Adrenal gland (tissue), 9 donors: ENCODE measurements at regions not wholly inside any gene's neighbourhood (a gene's known extent, or its start where the extent isn't known, plus 50 kb on each side); places are given as distances from the start of the nearest gene placed in this dataset.
"Not testable (repeated sequence)": the region's sequence is repeated elsewhere in the genome, so short reads cannot be mapped to it uniquely, and the experiment has no call there.

ENCODE experiments used
- DNase-seq, 7 donors: peaks; one replicate each; pipeline ENCODE4 v3.0.0-alpha.2; 2019 to 2020
- H3K27ac ChIP-seq, 5 donors: fragments of 200-600 bp; sonication (generic) in 4 of 5; 1 replicate in 3 of 5; 2 replicates in 2 of 5; pipeline versions ENCODE4 v1.5.1 to v1.8.0; 2016 to 2020; ENCODE audit warnings: mild to moderate bottlenecking in 1 of 5
- H3K27me3 ChIP-seq: fragments of 200-600 bp; 2 replicates; pipeline ENCODE4 v1.8.0; 2021
- H3K36me3 ChIP-seq, 2 donors: fragments of 200-600 bp; replicated peaks in 1 of 2; 1 replicate in 1 of 2; 2 replicates in 1 of 2; pipeline versions ENCODE4 v1.5.1 to v1.8.0; 2018 to 2022
- H3K4me1 ChIP-seq, 2 donors: fragments of 200-600 bp; replicated peaks in 1 of 2; 1 replicate in 1 of 2; 2 replicates in 1 of 2; pipeline versions ENCODE4 v1.5.1 to v1.8.0; 2018 to 2021
- H3K4me3 ChIP-seq, 4 donors: fragments of 200-600 bp; sonication (generic) in 3 of 4; one replicate each; pipeline ENCODE4 v1.5.1; 2016 to 2018
- H3K9me3 ChIP-seq, 3 donors: fragments of 200-600 bp; sonication (generic) in 1 of 3; replicated peaks in 1 of 3; 1 replicate in 2 of 3; 2 replicates in 1 of 3; pipeline versions ENCODE4 v1.5.1 to v1.8.0; 2016 to 2021
- POLR2A ChIP-seq, 2 donors: fragments of 450-650 bp; IDR thresholded peaks; one replicate each; pipeline ENCODE4 v1.6.1; 2017; ENCODE audit warnings: antibody characterized with exemption in 2 of 2, mild to moderate bottlenecking in 2 of 2, moderate library complexity in 1 of 2
- WGBS, 4 donors: extraction: QIAGEN DNeasy Blood & Tissue Kit in 2 of 4; methylation state at CpG; one replicate each; pipeline versions ENCODE4 v1.1.5 to v1.1.7; 2013 to 2017; 5-methylcytosine and 5-hydroxymethylcytosine counted together
- intact Hi-C, 2 donors: fragments of 100-400 bp; cut with DNase I; formaldehyde crosslinking; loops; one replicate each; pipeline versions ENCODE4 v1.14.1 to v1.15.0; 2022 to 2023
- small RNA-seq, 2 donors: library from RNA; depleted of rRNA; stranded (forward); fragments of <200 nt; gene quantifications; one replicate each; pipeline ENCODE3, GENCODE V24; 2016
- TF ChIP-seq, protein P1 (sequence below), 6 experiments: fragments of 450-650 bp in 4 of 6; fragments of 200-600 bp in 2 of 6; sonication (generic) in 1 of 6; IDR thresholded peaks; 1 replicate in 5 of 6; 2 replicates in 1 of 6; pipeline versions ENCODE4 v1.5.1 to v1.8.0; 2016 to 2021; ENCODE audit warnings: antibody characterized with exemption in 6 of 6, mild to moderate bottlenecking in 2 of 6, moderate library complexity in 1 of 6
- donor health status: healthy with polysubstance abuse.
- donor health status: Bipolar disorder and iron deficiency.
- donor health status: DM: yes; HTN: yes; CAD: no.
- donor health status: DM: no; HTN: no; CAD: no.
- donor health status: DM: no; HTN: no; CAD: no.

- H3K36me3 ChIP-seq = no peaks in the 10 kb centered on the region
- H3K27me3 ChIP-seq = no peaks in the 10 kb centered on the region
- H3K4me1 ChIP-seq = no peaks in the 10 kb centered on the region
- no peaks in the 10 kb centered on the region for H3K9me3 ChIP-seq
- 83 to 95% (median 85%) methylated on average over 17 to 18 of the region's 18 CpGs for WGBS, 4 donors
- no peak for DNase-seq
- intact Hi-C loops = no loop called here
- H3K4me3 ChIP-seq = no peak overlapping the region
- TF ChIP-seq POLR2A (IDR thresholded peaks at IDR 0.05) = no peak
- TF ChIP-seq, protein P1, sequence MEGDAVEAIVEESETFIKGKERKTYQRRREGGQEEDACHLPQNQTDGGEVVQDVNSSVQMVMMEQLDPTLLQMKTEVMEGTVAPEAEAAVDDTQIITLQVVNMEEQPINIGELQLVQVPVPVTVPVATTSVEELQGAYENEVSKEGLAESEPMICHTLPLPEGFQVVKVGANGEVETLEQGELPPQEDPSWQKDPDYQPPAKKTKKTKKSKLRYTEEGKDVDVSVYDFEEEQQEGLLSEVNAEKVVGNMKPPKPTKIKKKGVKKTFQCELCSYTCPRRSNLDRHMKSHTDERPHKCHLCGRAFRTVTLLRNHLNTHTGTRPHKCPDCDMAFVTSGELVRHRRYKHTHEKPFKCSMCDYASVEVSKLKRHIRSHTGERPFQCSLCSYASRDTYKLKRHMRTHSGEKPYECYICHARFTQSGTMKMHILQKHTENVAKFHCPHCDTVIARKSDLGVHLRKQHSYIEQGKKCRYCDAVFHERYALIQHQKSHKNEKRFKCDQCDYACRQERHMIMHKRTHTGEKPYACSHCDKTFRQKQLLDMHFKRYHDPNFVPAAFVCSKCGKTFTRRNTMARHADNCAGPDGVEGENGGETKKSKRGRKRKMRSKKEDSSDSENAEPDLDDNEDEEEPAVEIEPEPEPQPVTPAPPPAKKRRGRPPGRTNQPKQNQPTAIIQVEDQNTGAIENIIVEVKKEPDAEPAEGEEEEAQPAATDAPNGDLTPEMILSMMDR (IDR thresholded peaks at IDR 0.05) = no peak
- H3K27ac ChIP-seq = no peak overlapping the region
Observed at GRCh38 chr14:89469210-89470198, 52.5 kb upstream of the FOXN3 start.

DNA sequence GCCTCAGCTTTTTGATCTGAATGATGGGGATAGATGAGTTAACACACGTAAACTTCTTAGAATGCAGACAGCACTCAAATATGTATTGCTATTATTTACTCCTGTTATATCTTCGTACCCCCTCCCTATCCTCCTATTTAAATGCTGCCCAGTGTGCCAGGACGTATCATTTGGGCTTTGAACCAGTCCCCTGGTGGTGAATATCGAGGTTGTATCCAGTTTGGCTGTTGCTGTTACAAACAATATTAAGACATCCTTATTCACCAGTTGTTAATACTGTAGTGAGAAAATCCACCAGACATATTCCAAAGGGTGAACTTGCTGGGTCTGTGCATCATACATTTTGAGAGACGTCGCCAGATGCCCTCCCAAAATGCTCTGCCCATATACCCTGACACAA, 51.5 kb upstream of the FOXN3 start:
- Histone ChIP-seq H3K4me1 (no peaks in the 10 kb centered on the region), H3K4me3 (no peak overlapping the region), H3K36me3 (no peaks in the 10 kb centered on the region), H3K27me3 (no peaks in the 10 kb centered on the region), H3K9me3 (no peaks in the 10 kb centered on the region), H3K27ac (no peak overlapping the region)
- DNase-seq = no peak
- intact Hi-C loops = no loop called here
- TF ChIP-seq, protein P1 (IDR thresholded peaks at IDR 0.05) = no peak
- TF ChIP-seq POLR2A (IDR thresholded peaks at IDR 0.05) = no peak
- 95 to 97% (median 96%) methylated on average over 6 of the region's 6 CpGs for WGBS, 4 donors

DNA sequence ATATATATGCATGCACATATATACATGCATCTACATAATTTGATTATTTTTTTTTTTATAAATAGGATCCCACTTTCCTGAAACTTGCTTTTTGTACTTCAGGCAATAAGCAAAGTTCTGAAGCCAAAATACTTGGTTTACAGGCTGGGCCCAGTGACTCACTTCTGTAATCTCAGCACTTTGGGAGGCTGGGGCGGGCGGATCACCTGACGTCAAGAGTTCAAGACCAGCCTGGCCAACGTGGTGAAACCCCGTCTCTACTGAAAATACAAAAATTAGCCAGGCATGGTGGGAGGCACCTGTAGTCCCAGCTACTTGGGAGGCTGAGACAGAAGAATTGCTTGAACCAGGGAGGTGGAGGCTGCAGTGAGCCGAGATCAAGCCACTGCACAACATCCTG, 51.0 kb upstream of the FOXN3 start:
- DNase-seq, H3K27me3 ChIP-seq, H3K4me3 ChIP-seq, intact Hi-C loops, H3K9me3 ChIP-seq, H3K36me3 ChIP-seq, H3K27ac ChIP-seq, H3K4me1 ChIP-seq: not testable (repeated sequence)
- WGBS, 4 donors = 83 to 88% (median 85%) methylated on average over 6 of the region's 6 CpGs

GRCh38 chr14:89466944-89467343, 49.9 kb upstream of the FOXN3 start:
- Histone ChIP-seq H3K27me3 (no peaks in the 10 kb centered on the region), H3K9me3 (no peaks in the 10 kb centered on the region), H3K4me1 (no peaks in the 10 kb centered on the region), H3K4me3 (no peak overlapping the region), H3K36me3 (no peaks in the 10 kb centered on the region), H3K27ac (no peak overlapping the region)
- intact Hi-C loops = no loop called here
- DNase-seq = no peak
- 74 to 97% (median 92%) methylated on average over 8 to 14 of the region's 14 CpGs for WGBS, 4 donors
- TF ChIP-seq, protein P1 (IDR thresholded peaks at IDR 0.05) = no peak
- no peak for TF ChIP-seq POLR2A (IDR thresholded peaks at IDR 0.05)

Small RNA genes in the stretch of these regions (small RNA-seq; reads per million reads assigned to genes)
- 0 reads per million in 2 donors for gene RF00019
- gene RN7SKP107 = 0 reads per million in 2 donors
